ENCODE measurements at regions not wholly inside any gene's neighbourhood (a gene's known extent, or its start where the extent isn't known, plus 50 kb on each side); places are given as distances from the start of the nearest gene placed in this dataset. TPM values are rescaled to one million over a fixed set of nuclear protein-coding genes. Genes with fewer than 3 reads are reported as not detected.

GRCh38 chr2:211237586-211238275 lies 681.3 kb downstream of the CPS1 start:
- DNase-seq, result no peak

- no peak for DNase-seq
Observed at GRCh38 chr2:211241891-211242290, 685.5 kb downstream of the CPS1 start.

DNA sequence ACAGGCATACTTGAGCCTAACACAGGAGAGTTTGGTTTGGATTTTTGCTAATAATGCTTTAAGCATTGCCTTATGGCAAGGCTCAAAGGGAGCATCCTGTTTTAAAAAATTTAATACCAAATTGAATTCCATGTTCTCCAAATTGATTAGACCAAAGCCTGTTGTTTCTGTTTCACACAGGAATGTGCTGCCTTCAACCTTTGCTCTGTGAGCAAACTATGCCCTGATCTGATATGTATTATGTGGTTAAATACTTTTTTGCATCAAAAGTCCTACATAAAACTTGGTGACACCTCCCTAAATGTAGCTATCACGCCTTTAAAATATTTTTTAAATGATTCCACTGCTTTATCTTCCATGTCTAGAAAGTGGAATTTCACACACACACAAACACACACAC lies 691.4 kb downstream of the CPS1 start:
- no peak for DNase-seq

GRCh38 chr2:211248841-211249240 lies 692.4 kb downstream of the CPS1 start:
- DNase-seq, result no peak

DNA sequence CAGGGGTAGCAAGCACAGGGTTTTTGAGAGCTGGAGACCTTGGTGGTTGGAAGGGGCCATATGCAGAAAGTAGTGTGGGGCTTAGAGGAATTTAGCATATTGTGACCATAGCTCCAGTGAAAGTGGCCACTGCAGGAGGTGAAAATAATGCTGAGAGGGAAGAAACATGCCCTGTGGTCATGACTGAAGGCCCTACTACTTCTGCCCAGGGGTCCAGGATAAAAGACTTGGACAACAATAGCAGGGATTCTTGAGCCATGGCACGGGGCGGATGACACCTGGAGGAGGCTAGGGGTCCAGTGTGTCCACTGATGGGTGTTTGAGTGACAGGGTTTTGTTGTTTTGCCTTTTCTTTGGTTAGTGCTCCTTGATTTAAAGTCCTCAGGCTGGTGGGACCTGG lies 694.6 kb downstream of the CPS1 start:
- DNase-seq, result no peak

DNA sequence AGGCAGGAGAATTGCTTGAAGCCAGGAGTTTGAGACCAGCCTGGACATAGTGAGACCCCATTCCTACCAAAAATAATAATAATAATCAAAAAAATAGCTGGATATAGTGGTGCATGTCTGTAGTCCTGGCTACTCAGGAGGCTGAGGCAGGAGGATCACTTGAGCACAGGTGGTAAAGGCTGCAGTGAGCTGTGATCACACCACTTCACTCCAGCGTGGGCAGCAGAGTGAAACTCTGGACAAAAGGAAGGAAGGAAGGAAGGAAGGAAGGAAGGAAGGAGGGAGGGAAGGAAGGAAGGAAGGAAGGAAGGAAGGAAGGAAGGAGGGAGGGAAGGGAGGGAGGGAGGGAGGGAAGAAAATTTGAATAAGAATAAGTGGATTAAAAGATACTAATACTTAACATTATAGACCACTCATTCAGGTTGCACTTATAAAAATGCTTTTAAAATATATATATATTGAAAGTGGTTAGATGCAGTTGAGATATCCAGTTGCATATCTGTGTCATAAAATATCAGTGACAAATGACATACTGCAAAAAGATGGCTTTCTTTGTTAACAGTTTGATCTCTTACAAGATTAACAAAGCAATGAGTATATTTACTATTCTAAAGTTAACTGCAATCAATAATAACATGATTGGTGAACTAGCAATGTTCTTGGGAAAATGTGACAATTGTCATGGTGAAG lies 702.4 kb downstream of the CPS1 start:
- DNase-seq, result no peak

- no peak for DNase-seq
Observed at GRCh38 chr2:211259831-211260476, 703.6 kb downstream of the CPS1 start.

DNA sequence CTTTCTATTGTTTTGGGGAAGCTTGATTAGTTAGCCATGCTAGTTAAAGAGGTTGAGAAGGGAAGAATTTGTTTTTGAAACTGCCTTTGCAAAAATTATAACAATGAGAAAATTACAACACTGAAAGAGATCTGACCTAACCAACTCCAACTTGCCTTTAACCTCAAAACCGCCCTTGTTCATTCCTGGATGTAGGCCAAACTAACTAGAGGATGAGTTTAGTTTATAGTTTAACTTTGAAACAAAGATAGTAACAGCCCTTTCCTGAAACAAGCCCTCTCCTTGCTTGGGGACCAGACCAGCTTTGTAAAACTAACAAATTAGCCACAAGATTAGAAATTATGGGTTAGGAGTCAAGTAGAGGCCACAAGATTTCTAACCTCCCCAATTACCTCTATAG lies 713.9 kb downstream of the CPS1 start:
- DNase-seq, result no peak

- no peak for DNase-seq
Observed at GRCh38 chr2:211281430-211282073, 725.2 kb downstream of the CPS1 start.

GRCh38 chr2:211302676-211303075 lies 746.3 kb downstream of the CPS1 start:
- no peak for DNase-seq

DNA sequence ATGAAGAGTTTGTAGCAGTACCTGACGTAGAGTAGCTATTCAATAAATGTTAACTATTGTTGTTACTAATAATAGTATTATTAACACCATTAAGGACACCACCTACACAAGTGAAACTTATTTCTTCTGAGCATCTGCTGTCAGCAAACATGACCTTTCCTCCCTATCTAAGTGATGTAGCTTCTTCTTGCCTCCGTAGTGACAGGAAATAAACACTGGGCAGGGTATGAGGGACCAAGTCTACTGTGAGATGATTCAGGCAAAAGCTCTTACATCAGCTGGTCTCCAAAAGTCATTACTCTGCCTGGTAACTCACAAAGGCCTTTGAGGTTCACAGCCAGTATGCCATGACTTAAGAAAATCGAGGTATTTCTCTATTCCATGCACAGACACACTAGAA lies 750.5 kb downstream of the CPS1 start:
- no peak for DNase-seq

Small RNAs in the stretch of these regions (small RNA-seq; reads per million reads assigned to genes)
- gene AC013404.1, result not detected

Data from occipital lobe (tissue), 2 donors.